ENCODE measurements at regions not wholly inside any gene's neighbourhood (a gene's known extent, or its start where the extent isn't known, plus 50 kb on each side); places are given as distances from the start of the nearest gene placed in this dataset.

DNA sequence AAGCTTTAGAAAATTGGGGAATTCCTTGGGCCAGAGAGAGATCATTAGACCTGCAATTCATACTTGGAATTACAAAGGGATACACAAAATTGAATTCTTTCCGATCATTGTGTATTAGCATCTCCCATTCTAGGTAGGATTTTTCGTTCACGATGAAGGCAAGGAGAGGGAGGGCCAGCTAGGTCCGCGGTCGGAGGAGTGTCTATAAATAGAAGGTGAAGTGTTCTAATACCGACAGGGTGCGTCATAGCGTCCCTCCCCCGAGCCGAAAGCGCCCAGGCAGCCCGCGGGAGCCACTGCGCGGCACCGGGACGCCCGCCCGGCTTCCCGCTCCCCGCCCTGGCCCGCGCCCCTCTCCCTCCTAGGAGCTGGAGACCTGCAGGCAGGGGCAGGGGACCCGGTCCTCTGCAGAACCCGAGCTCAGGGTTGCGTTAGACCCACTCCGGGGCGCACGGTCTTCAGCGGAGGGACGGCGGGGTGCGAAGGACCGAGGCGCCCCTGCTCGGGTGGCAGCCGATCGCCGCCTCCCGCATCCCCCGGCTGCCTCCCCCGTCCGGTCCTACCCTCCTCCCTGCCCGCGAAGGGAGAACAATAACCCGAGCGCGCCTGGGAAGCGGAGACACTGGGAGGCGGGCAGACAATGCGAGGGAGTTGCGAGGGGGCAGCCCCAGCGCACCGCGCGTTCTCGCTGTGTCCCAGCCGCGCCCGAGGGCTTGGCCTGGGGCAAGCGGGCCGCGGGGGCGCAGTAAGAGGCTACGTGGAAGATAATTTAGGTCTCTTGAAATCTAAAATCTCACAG is 114.2 kb upstream of the SERTAD2 start (continued):
- TF ChIP-seq ZFP41 (CRISPR knock-in tag; IDR thresholded peaks at IDR 0.05; ENCODE audit: borderline replicate concordance) (no peak), NCOA5 (CRISPR knock-in tag; IDR thresholded peaks at IDR 0.05) (no peak), POLR2AphosphoS5 (IDR thresholded peaks at IDR 0.05; ENCODE audit: low read depth, low read length) (no peak), DNMT1 (CRISPR knock-in tag; IDR thresholded peaks at IDR 0.05) (0 out of 2 replicates have a peak, but pooled peaks have one; percentile 24), SMC3 (IDR thresholded peaks at IDR 0.05; ENCODE audit: low read length) (no peak), CREB1 (IDR thresholded peaks at IDR 0.05) (no peak), CREB1 (CRISPR knock-in tag; IDR thresholded peaks at IDR 0.05) (no peak), PRMT3 (CRISPR knock-in tag; IDR thresholded peaks at IDR 0.05; ENCODE audit: borderline replicate concordance, low read depth) (0 out of 2 replicates have a peak, but pooled peaks have one; percentile 25), NCOR1 (IDR thresholded peaks at IDR 0.05; ENCODE audit: borderline replicate concordance, low read length) (no peak), ZNF773 (CRISPR knock-in tag; IDR thresholded peaks at IDR 0.05; ENCODE audit: borderline replicate concordance) (no peak), ZNF746 (CRISPR knock-in tag; IDR thresholded peaks at IDR 0.05) (peak; percentile 46), THYN1 (CRISPR knock-in tag; IDR thresholded peaks at IDR 0.05; ENCODE audit: borderline replicate concordance, low read depth) (no peak), ZNF839 (CRISPR knock-in tag; IDR thresholded peaks at IDR 0.05; ENCODE audit: borderline replicate concordance) (peak; percentile 56; the same call in 1 of the 2 replicates), ZNF232 (CRISPR knock-in tag; IDR thresholded peaks at IDR 0.05; ENCODE audit: borderline replicate concordance) (0 out of 2 replicates have a peak, but pooled peaks have one; percentile 57), NFIC (IDR thresholded peaks at IDR 0.05; ENCODE audit: low read length) (no peak), KLF15 (CRISPR knock-in tag; IDR thresholded peaks at IDR 0.05; ENCODE audit: borderline replicate concordance) (peak; percentile 67; the same call in 1 of the 2 replicates), SOX5 (CRISPR knock-in tag; IDR thresholded peaks at IDR 0.05; ENCODE audit: borderline replicate concordance) (peak; percentile 70)
- TF ChIP-seq, protein P1, sequence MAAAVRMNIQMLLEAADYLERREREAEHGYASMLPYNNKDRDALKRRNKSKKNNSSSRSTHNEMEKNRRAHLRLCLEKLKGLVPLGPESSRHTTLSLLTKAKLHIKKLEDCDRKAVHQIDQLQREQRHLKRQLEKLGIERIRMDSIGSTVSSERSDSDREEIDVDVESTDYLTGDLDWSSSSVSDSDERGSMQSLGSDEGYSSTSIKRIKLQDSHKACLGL (CRISPR knock-in tag; IDR thresholded peaks at IDR 0.05): no peak
- TF ChIP-seq, protein P2, sequence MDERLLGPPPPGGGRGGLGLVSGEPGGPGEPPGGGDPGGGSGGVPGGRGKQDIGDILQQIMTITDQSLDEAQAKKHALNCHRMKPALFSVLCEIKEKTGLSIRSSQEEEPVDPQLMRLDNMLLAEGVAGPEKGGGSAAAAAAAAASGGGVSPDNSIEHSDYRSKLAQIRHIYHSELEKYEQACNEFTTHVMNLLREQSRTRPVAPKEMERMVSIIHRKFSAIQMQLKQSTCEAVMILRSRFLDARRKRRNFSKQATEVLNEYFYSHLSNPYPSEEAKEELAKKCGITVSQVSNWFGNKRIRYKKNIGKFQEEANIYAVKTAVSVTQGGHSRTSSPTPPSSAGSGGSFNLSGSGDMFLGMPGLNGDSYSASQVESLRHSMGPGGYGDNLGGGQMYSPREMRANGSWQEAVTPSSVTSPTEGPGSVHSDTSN (CRISPR knock-in tag; IDR thresholded peaks at IDR 0.05): no peak
- TF ChIP-seq, protein P3, sequence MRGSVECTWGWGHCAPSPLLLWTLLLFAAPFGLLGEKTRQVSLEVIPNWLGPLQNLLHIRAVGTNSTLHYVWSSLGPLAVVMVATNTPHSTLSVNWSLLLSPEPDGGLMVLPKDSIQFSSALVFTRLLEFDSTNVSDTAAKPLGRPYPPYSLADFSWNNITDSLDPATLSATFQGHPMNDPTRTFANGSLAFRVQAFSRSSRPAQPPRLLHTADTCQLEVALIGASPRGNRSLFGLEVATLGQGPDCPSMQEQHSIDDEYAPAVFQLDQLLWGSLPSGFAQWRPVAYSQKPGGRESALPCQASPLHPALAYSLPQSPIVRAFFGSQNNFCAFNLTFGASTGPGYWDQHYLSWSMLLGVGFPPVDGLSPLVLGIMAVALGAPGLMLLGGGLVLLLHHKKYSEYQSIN (CRISPR knock-in tag; IDR thresholded peaks at IDR 0.05; ENCODE audit: borderline replicate concordance): no peak
- TF ChIP-seq, protein P4, sequence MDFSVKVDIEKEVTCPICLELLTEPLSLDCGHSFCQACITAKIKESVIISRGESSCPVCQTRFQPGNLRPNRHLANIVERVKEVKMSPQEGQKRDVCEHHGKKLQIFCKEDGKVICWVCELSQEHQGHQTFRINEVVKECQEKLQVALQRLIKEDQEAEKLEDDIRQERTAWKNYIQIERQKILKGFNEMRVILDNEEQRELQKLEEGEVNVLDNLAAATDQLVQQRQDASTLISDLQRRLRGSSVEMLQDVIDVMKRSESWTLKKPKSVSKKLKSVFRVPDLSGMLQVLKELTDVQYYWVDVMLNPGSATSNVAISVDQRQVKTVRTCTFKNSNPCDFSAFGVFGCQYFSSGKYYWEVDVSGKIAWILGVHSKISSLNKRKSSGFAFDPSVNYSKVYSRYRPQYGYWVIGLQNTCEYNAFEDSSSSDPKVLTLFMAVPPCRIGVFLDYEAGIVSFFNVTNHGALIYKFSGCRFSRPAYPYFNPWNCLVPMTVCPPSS (IDR thresholded peaks at IDR 0.05): no peak
- TF ChIP-seq, protein P5, sequence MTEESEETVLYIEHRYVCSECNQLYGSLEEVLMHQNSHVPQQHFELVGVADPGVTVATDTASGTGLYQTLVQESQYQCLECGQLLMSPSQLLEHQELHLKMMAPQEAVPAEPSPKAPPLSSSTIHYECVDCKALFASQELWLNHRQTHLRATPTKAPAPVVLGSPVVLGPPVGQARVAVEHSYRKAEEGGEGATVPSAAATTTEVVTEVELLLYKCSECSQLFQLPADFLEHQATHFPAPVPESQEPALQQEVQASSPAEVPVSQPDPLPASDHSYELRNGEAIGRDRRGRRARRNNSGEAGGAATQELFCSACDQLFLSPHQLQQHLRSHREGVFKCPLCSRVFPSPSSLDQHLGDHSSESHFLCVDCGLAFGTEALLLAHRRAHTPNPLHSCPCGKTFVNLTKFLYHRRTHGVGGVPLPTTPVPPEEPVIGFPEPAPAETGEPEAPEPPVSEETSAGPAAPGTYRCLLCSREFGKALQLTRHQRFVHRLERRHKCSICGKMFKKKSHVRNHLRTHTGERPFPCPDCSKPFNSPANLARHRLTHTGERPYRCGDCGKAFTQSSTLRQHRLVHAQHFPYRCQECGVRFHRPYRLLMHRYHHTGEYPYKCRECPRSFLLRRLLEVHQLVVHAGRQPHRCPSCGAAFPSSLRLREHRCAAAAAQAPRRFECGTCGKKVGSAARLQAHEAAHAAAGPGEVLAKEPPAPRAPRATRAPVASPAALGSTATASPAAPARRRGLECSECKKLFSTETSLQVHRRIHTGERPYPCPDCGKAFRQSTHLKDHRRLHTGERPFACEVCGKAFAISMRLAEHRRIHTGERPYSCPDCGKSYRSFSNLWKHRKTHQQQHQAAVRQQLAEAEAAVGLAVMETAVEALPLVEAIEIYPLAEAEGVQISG (CRISPR knock-in tag; IDR thresholded peaks at IDR 0.05): peak; percentile 41; the same call in 1 of the 2 replicates

Data from HepG2 (cell line).